HG02938 (cell line): ENCODE measurements at regions not wholly inside any gene's neighbourhood (a gene's known extent, or its start where the extent isn't known, plus 50 kb on each side); places are given as distances from the start of the nearest gene placed in this dataset.
"Not testable (repeated sequence)": the region's sequence is repeated elsewhere in the genome, so short reads cannot be mapped to it uniquely, and the experiment has no call there.

ENCODE experiments used
- ATAC-seq: cut with Tn5 transposase; IDR thresholded peaks from one replicate; pipeline ENCODE4 v1.9.1; 2021; ENCODE audit warnings: mild to moderate bottlenecking, moderate library complexity; ENCODE audit not compliant: unreplicated experiment

DNA sequence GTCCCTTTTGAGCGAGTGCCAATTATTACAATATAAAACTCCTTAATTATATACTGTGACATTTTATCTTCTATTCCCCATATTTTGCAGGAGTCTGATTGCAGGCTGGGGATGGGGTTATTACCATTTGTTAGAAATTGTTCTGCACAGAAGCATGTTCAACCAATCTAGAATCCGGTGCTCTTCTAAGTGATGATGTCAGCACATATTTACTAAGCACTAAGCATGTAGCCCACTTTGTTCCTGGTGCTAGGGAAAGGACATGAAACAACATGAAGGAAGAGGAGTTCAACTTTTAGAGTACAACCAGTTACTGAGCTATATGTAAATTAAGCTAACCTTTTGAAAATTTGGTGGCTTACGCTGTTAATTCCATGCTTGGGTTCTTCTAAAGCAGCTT lies 52.8 kb upstream of the IL1RAPL2 start:
- ATAC-seq = no peak

DNA sequence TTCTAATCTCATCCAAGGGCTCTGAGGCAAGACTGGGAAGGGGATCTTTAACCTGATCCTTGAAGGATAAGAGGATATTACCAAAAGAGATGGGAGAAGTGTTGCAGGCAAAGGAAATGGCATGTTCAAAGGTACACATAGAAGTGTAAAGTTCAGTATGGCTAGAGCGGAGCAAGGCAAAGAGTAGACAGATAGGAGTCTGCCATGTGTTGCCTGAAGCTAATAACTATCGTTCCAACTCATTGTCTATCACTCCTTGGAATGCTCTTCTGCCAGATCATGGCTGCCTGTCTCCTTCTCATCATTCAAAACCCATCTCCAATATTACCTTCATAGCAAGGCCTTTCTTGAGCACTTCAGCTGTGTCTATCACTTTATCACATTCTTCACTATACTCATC lies 55.2 kb upstream of the IL1RAPL2 start:
- ATAC-seq = no peak

DNA sequence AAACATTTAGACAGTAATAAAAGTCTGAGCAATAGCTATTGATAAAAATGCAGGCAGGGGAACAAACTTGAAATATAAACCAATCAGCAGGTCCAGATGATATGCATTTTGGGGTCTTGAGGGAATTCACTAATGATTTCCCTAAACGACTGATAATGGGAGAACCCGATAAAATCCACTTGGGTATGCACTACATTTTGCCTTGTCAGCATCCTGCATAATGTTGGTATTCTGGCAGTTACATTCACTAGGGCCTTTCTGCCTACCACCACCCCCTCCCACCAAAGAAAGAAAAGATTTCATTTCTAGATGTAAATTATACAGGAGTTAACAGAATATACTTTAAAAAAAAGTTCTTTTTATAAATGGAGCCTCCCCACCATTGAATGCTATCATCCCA lies 63.5 kb upstream of the IL1RAPL2 start:
- ATAC-seq = no peak

DNA sequence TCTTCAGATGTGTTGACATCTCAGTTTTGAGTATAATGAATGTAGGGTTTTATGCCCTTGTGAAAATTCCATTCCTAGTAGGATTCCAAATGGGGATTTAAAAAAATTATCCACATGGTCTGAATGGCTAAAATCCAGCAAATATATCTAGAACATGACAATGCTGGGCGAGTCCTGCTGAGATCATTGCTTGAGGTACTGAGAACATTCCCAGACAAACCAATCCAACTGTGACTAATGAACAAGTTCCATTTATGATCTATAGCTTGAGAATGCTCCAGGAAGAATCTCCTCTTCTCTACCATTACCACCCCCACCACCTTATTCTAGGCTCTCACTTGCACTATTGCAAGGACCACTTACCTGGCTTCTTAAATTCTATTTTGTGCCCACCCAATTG lies 77.2 kb upstream of the IL1RAPL2 start:
- no peak for ATAC-seq

DNA sequence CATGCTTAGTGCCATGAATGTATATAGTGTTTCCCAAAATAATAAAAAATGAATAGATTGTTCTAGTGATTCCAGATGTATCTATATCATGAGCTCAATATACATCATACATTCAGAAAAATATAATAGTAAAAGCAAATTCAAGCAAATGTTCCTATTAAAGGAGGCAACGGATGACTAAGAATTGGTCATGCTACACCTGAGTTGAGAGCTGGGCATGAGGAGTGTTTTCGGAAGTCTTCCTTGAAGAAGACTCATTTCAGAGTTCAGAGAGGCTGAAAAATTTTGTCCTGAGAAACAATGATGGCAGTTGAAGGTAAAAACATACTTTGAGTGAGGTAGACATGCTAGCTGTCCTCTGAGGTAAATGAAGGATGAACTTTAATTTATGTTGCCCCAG lies 79.3 kb upstream of the IL1RAPL2 start:
- ATAC-seq = no peak

DNA sequence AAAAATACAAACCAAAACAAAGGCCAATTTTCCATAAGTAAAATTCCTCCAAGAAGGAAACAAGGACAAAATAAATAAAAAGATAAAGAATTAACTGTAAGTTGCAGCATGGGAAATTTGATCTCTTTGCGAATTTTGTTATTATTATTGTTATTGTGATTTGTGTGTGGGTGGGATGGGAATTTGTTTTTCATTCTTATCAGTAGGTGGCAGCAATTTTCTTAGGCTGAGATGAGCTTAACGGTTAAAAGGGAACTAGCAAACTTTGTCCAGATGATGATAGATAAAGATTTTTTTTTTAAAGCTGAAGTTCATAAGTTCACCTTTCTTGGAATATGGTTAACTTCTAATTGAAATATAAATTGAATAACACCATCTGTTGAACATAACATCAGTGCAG lies 83.2 kb upstream of the IL1RAPL2 start:
- no peak for ATAC-seq

DNA sequence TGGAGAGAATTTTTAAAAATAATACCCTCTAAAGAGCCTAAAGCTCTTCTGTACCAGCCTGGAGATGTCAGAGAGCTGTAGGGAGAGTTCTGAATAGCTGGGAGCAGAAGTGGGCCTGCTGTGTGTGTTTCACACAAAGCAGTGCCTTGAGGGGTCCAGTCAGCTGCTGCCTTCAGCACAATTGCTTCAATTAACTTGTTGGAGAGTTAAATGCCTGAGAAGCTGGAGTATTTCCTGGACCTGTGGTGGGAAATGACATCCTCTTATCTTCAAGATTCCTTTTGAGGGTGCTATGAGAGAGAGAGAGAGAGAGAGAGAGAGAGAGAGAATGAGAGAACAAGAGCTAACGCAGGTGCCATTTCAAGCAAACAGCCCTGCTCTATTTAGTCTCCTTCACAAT lies 96.2 kb upstream of the IL1RAPL2 start:
- no peak for ATAC-seq

DNA sequence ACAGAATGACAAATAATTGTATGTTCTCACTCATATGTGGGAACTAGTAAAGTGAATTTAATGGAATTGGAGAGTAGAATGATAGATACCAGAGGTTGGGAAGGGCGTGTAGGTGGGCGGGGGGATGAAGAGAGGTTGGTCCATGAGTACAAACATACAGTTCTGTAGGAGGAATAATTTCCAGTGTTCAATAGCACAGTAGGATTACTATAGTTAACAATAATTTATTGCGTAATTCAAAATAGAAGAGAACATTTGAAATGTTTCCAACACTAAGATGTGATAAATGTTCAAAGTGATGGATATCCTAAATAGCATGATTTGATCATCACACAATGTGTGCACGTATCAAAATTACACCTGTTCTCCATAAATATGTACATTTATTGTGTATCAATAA lies 106.2 kb upstream of the IL1RAPL2 start:
- ATAC-seq = no peak

DNA sequence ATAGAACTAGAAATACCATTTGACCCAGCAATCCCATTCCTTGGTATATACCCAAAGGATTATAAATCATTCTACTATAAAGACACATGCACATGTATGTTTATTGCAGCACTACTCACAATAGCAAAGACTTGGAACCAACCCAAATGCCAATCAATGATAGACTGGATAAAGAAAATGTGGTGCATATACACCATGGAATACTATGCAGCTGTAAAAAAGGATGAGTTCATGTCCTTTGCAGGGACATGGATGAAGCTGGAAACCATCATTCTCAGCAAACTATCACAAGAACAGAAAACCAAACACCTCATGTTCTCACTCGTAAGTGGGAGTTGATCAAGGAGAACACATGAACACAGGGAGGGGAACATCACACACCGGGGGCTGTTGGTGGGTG lies 108.9 kb upstream of the IL1RAPL2 start:
- ATAC-seq = not testable (repeated sequence)

DNA sequence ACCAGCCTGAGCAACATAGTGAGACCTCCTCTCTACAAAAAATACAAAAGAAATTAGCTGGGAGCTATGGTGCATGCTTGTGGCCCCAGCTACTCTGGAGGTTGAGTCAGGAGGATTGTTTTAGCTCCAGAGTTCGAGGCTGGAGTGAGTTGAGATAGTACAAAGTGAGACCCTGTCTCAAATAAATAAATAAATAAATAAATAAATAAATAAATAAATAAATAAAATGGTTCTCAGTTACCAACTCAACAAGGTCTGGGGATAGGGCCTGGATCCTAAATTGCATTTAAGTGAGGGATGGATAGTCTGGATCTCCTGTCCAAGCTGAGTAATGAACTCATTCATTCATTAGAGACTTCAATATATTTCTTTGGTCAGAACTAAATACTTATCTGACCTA lies 115.7 kb upstream of the IL1RAPL2 start:
- ATAC-seq = no peak

DNA sequence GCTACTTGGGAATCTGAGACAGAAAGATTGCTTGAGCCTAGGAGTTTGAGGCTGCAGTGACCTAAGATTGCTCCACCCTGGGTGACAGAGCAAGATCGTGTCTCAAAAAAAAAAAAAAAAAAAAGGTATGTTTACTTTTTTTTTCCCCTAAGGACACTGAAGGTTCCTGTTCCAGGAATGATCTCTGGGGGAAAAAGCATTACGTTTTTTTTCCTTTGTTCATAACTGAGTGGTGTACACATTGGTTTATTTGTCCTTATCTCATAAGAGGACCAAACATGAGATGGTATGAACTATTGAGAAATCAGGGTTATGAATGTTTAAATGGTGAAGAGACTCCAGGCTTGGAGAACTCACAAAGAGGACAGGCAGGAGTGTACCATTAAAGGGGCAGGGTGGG lies 120.4 kb upstream of the IL1RAPL2 start:
- no peak for ATAC-seq

DNA sequence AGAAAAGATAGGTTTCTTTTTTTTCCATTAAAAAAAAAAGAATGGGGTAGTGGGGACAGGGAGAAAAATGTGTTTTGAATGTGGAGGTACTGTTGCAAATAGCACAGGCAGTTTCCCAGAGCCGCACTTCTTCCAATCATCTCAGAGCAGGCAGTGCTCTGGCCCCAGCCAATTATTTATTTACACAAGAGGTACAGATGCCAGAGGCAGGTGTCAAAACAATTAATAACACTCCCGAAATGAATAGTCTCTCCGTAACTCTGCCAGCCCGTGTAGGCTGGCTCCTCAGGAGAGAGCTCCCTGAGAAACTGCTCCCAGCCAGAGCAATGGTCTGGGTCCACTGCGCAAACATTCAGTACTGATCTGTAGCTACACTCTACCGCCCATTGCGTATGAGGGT lies 130.8 kb upstream of the IL1RAPL2 start:
- no peak for ATAC-seq

DNA sequence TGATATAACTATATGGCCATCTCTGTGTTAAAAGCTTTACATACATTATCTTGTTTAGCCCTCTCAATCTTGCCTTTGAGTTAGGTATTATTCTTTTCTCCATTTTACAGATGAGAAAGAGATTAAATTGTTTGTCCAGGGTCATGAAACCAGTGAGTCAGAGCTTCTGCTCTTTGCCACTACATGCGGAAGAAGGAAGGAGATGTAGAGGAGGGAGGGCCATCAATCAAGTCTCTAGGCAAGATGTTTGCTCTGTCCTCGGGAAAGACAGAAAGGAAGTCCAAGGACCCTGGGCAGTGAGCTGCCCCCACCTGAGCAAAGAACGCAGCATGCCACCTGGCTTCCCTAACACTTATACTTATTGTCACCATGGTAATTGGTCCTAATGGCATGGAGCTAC lies 133.7 kb upstream of the IL1RAPL2 start:
- no peak for ATAC-seq

DNA sequence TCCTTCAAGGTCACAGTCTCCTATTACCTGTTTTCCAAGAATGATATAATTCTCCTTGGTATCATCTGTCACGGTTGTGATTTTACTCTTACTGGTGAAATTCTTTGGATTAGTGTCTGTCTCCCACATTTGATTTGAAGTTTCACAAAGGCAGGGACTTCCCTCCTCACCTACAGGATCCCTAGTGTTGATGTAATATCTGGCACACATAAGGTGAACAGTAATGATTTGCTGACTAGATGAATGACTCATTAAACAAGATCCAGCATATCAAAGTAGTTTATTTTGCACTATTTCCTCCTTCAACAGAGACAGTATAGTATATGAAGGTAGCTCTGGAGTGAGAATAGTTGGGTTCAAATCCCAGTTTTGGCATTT lies 135.3 kb upstream of the IL1RAPL2 start:
- no peak for ATAC-seq

DNA sequence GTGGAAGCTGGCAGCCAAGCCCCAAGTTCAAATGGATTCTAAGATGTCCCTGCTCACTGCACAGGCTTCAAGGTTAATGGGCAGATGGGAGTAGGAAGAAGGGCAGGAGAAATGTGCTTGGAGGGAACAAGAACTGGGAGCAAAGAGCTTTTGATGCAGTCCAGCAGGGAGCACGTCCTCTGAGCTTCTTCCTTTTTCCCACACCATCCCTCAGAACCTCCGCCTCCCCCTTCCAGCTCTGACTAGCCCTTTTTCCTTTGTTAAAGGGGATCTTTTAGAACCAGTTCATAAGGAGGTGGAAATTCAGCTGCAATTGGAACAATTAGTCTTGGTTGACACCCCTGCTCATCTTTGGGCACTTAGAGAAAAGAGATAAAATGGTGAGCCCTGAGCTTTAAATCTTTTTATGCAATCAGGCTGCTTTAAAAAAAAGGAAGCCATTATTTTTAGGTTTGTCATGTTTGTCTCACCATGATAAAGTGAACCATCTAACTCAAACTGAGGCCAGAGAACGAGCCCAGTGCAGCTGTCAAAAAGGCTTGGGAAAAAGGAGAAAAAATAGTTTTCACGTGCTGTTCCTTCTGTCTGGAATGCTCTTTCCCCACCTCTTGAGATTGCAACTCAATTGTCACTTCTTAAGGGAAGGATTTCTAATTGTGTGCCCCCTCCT lies 135.8 kb upstream of the IL1RAPL2 start:
- no peak for ATAC-seq

DNA sequence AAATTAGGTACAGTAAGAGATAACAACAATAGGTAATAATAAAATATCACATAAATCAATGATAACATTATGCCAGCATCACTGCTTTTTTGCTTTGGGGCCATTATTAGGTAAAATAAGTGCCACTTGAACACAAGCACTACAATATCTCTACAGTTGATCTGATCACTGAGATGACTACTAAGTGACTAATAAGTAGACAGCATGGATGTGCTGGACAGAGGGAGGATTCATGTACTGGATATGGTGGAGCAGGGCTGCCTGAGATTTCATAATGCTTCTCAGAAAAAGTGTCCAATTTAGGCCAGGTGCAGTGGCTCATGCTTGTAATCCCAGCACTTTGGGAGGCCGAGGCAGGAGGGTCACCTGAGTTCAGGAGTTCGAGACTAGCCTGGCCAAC lies 137.8 kb upstream of the IL1RAPL2 start:
- ATAC-seq = no peak

DNA sequence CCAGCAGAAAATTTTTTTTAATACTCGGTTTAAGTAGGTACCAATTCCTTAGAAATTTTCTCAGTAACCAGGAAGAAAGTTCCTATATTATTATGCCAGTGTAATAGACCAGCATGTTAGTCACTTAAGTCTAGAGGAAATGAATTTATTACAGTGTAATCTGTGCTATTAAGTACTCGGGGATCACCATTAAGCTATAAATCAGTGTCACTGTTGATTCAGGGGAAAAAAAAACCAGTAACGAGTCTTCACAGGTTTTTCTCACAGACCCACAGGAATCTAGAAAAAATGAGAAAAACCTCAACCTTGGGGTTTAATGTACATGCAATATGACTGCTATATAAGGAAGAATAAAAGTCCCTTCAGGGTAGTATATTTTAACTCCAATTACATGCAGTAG lies 138.3 kb upstream of the IL1RAPL2 start:
- ATAC-seq = no peak

DNA sequence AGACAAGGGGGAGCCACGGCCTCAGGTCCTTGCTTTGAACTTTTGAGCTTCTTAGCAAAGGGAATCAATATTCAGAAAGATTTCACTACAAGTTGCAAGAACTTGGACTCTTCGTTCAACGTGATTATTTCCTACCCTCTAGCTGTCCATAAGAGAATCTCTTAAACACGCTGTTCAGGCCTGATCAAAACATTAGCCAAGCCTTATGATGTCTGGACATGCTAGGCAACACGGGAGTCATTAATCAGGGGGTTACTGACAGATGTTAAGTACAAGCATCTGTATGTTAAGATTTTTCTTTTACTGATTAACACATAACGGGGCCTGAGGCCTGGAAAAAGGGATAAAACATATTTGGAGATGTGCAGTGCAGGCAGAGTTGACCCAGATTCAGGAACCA lies 138.9 kb upstream of the IL1RAPL2 start:
- ATAC-seq = no peak

DNA sequence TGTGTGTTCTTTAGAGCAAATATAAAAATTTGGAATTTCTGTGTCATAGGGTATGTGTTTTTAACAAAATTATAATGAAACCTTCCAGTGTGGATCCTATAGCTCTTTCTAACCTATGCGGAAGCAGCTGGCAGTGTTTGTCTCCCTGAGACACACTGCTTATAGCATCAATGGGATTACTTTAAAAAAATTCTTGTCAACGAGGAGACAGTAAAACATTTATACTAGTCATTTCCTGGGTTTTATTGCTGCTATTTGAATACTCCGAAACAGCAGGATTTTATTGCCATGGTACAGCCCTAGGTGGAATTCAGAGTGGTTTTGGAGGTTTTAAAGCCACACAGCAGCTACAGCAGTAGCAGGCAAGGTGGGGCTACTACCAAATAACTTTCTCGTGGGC lies 145.1 kb upstream of the IL1RAPL2 start:
- ATAC-seq = no peak

DNA sequence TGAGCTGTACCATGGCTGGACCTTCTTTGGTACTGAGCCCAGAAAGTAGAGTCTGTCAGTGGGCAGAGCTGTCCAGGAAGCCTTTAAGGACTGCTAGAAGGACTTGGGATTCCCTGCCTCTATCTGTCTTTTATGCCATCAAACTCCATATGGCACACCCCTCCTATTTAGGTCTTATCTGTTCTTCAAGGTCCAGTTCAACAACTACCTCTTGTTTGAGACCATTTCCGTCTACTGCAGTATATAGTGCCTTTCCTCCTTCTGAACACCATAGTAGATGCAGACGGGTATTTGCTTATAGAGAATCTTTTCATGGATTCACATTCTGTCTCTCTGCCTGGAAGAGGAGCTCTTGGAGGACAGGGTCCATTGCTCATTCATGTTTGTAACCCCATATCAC lies 146.1 kb upstream of the IL1RAPL2 start:
- ATAC-seq = no peak

DNA sequence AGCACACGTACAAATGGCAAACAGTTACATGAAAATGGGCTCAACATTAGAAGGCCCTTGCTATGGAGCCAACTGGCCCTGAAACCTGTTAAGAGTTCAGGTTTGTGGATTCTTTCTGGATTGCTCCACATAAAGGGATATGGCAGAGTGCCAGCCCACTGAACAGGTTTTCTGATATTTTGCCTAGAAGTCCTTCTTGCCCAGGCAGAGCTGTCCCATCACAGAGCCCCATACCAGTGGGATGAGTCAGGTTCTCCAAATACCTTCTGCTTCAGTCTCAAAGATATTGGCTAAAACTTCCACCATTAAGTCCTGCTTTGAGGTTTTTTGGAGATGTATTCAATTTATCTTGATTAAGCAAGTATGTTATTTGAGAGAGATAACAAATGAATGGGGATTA lies 146.8 kb upstream of the IL1RAPL2 start:
- ATAC-seq = no peak

DNA sequence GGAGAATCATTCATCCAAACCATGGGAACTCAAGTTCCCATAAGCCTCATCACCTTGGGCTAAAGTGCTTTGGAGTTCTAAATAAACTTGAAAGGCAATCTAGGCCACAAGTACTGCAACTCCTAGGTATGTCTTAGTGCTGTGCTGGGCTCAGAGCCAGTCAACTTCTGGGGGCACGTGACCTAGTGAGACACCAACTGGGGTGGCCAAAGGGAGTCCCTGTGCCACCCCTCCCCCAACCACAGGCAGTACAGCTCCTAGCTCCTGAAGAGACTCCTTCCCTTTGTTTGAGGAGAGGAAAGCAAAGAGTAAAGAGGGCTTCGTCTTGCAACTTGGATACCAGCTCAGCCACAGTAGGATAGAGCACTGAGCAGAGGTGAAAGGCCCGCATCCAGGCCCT lies 154.2 kb upstream of the IL1RAPL2 start:
- no peak for ATAC-seq

DNA sequence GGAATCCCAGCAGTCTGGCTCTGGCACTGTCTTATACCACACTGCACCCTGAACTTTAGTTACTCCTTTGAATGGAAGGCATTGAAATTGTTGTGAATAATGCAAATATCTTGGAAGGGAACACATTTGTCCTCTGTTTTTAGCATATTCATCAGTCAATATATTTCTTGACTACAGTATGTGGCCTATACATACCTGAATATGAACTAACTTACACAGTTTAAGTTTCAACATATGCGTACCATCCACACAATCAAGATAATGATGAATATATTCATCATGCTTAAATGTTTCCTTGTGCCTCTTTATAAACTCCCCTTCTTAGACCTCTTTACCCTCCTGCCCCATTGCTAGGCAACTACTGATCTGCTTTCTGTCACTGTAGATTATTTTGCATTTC lies 145.7 kb upstream of the ESX1 start:
- ATAC-seq = no peak

DNA sequence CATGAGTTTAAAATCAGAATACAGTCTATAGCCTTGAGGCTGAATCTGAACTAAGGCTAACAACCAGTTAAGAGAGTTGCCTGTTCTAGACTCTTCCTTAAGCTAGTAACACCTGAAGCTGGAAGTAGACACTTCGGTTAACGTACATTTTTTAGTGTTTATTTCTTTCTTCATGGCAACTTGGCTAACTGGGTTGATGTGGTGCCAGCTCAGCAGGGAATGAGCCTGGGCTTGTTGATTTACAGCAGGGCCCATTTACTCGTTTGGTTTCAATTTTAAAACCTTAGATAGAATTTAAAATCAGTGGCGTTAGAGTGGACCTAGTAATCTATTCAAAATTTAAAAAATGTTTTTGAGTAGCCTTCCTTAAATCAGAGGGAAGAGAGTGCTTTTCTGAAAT lies 137.6 kb upstream of the ESX1 start:
- no peak for ATAC-seq
